GM06990 (cell line): ENCODE measurements at regions not wholly inside any gene's neighbourhood (a gene's known extent, or its start where the extent isn't known, plus 50 kb on each side); places are given as distances from the start of the nearest gene placed in this dataset.
"Not testable (repeated sequence)": the region's sequence is repeated elsewhere in the genome, so short reads cannot be mapped to it uniquely, and the experiment has no call there.

Experiments used
- DNase-seq: peaks from one replicate; pipeline ENCODE4 v3.0.0-alpha.2; 2011; ENCODE audit not compliant: insufficient read length; ENCODE audit errors: extremely low read depth
- H3K27me3 ChIP-seq: replicated peaks from 2 replicates; pipeline ENCODE4 v1.6.0; 2011; ENCODE audit warnings: low read length; ENCODE audit not compliant: control insufficient read depth, insufficient read depth
- H3K36me3 ChIP-seq: 2 replicates; pipeline ENCODE4 v1.5.1; 2011; ENCODE audit warnings: low read length; ENCODE audit not compliant: control insufficient read depth, insufficient read depth
- H3K4me3 ChIP-seq: replicated peaks from 2 replicates; pipeline ENCODE4 v1.5.1; 2011; ENCODE audit warnings: low read depth, mild to moderate bottlenecking, control low read depth, low read length
- CTCF ChIP-seq: IDR thresholded peaks from 2 replicates; pipeline ENCODE4 v1.5.1; 2011; ENCODE audit warnings: low read length, control low read depth, mild to moderate bottlenecking, inconsistent platforms; ENCODE audit not compliant: insufficient read depth, poor library complexity, severe bottlenecking

- DNase-seq, result no peak
- no peak overlapping the region for H3K4me3 ChIP-seq
- no peaks in the 10 kb centered on the region for H3K36me3 ChIP-seq
- no peaks in the 10 kb centered on the region for H3K27me3 ChIP-seq
- no peak for TF ChIP-seq CTCF
Measured at GRCh38 chr3:15933439-15934139, 135.8 kb upstream of the ANKRD28 start.

DNA sequence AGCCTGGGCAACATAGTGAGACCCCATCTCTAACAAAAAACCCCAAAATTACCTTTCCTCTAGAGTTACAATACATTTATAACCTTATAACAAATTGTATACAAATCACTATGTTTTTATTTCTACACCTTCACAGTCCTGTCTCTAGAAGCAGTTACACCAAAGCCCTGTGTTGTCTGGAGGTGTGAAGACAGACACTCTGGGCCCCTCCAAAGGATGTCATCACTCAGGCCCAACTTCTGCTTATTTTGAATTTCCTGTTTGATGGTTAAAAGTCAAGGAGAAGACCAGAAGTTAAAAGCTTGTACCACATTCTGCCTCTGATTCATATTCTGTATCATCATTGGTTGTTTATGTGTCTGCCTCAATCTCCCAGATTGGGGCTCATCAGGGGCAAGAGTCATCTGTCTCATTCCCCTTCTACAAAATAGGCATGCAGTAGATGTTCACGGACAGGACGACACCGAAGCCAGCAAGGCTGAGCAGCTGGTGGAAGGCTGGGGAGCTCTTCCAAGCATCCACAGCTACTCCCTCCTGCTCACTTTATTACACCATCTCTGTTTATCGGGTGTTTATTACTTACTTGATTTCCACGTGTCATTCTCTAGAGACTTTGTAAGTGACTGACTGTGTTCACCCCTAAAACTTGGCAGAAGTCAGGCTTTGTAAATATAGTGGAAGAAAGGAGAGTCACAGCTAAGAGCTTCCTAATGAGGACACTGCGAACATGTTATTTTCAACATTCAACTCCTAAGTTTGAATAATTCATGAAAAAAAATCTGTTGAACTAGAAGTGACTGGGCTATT, 136.8 kb upstream of the ANKRD28 start:
- no peak for TF ChIP-seq CTCF
- Histone ChIP-seq H3K4me3 (no peak overlapping the region), H3K27me3 (no peaks in the 10 kb centered on the region), H3K36me3 (no peaks in the 10 kb centered on the region)
- DNase-seq, result no peak

GRCh38 chr3:15936312-15936711, 138.5 kb upstream of the ANKRD28 start:
- no peak overlapping the region for H3K4me3 ChIP-seq

GRCh38 chr3:15940641-15941040, 142.9 kb upstream of the ANKRD28 start:
- Histone ChIP-seq H3K4me3 (no peak overlapping the region), H3K36me3 (no peaks in the 10 kb centered on the region), H3K27me3 (no peaks in the 10 kb centered on the region)
- no peak for TF ChIP-seq CTCF
- DNase-seq, result no peak

More at GRCh38 chr3:15936312-15936711, 138.5 kb upstream of the ANKRD28 start:
- H3K36me3 ChIP-seq, result no peaks in the 10 kb centered on the region
- no peak for DNase-seq
- no peak for TF ChIP-seq CTCF
- H3K27me3 ChIP-seq, result no peaks in the 10 kb centered on the region

DNA sequence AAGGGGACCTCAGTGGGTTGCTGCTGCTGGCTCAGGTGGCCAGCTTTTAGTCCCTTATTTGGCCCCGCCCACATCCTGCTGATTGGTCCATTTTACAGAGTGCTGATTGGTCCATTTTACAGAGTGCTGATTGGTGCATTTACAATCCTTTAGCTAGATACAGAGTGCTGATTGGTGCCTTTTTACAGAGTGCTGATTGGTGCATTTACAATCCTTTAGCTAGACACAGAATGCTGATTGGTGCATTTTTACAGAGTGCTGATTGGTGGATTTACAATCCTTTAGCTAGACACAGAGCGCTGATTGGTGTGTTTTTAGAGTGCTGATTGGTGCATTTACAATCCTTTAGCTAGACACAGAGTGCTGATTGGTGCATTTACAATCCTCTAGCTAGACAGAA, 143.7 kb upstream of the ANKRD28 start:
- H3K27me3 ChIP-seq, H3K4me3 ChIP-seq, DNase-seq, H3K36me3 ChIP-seq: not testable (repeated sequence)

GRCh38 chr3:15941958-15942357, 144.2 kb upstream of the ANKRD28 start:
- H3K36me3 ChIP-seq, result no peaks in the 10 kb centered on the region
- no peak for TF ChIP-seq CTCF
- no peak overlapping the region for H3K4me3 ChIP-seq
- no peaks in the 10 kb centered on the region for H3K27me3 ChIP-seq
- no peak for DNase-seq
